Glutamatergic neuron (in vitro differentiated cells): ENCODE measurements at regions not wholly inside any gene's neighbourhood (a gene's known extent, or its start where the extent isn't known, plus 50 kb on each side); places are given as distances from the start of the nearest gene placed in this dataset.

Source experiments
- DNase-seq: peaks from one replicate; pipeline ENCODE4 v3.0.0; 2022
- H3K27ac Mint-ChIP-seq: one replicate; pipeline ENCODE4 v1.8.0; 2020; ENCODE audit warnings: mild to moderate bottlenecking, mixed read lengths, inconsistent platforms; ENCODE audit not compliant: unreplicated experiment
- H3K27me3 Mint-ChIP-seq: one replicate; pipeline ENCODE4 v1.8.0; 2020; ENCODE audit warnings: mild to moderate bottlenecking, moderate library complexity, mixed read lengths, inconsistent platforms; ENCODE audit not compliant: unreplicated experiment
- H3K36me3 Mint-ChIP-seq: one replicate; pipeline ENCODE4 v1.8.0; 2020; ENCODE audit warnings: mild to moderate bottlenecking, mixed read lengths, inconsistent platforms; ENCODE audit not compliant: unreplicated experiment
- H3K4me1 Mint-ChIP-seq: one replicate; pipeline ENCODE4 v1.8.0; 2020; ENCODE audit warnings: mild to moderate bottlenecking, low read depth, mixed read lengths, inconsistent platforms; ENCODE audit not compliant: unreplicated experiment
- H3K4me3 Mint-ChIP-seq: one replicate; pipeline ENCODE4 v1.8.0; 2020; ENCODE audit warnings: mild to moderate bottlenecking, mixed read lengths, inconsistent platforms; ENCODE audit not compliant: unreplicated experiment
- H3K9me3 Mint-ChIP-seq: one replicate; pipeline ENCODE4 v1.8.0; 2020; ENCODE audit warnings: mild to moderate bottlenecking, moderate library complexity, mixed read lengths, inconsistent platforms; ENCODE audit not compliant: unreplicated experiment
- CTCF ChIP-seq: fragments of 200-600 bp; sonication (generic); IDR thresholded peaks from one replicate; pipeline ENCODE4 v1.5.0; 2021; ENCODE audit not compliant: partially characterized antibody, unreplicated experiment

DNA sequence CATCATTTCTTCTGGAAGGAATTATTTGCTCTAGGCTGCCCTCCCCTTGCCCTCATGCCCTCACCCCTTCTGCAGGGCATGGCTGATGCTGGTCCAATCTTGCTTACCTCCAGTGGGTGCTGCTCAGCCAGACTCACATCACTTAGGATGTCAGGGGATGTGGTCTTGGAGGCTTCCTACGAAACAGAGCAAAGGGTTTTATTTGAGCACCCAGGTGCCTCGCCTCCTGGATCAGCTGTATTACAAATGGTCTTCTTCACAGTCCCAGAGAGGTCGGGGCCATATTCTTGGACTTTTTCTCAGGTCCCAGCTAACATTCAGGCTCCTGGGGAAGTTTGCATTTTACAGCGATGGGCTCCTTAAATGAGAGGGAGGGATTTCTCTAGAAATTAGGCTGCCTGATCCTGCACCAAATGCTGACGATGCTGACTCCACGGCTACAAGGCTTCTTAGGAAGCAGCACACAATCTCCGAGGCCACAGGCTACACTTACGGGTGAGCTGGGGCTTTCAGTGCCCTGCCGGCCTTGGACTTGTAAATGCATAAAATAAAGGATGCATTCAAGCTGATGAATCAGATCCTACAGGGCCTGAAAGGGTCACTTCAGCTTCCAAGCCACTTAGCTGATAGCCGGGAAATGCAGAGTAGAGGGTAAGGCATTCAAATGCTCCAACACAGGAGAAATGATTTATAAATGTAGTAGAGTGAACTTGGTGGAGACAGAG lies 159.8 kb upstream of the ECI2 start:
- Mint-ChIP-seq H3K9me3 (peaks cover 3% of the 10 kb centered on the region), H3K4me3 (no peak overlapping the region), H3K27me3 (peaks cover 2% of the 10 kb centered on the region), H3K36me3 (peaks cover 16% of the 10 kb centered on the region), H3K4me1 (no peaks in the 10 kb centered on the region), H3K27ac (no peak overlapping the region)
- TF ChIP-seq CTCF, result no peak
- no peak for DNase-seq

- peaks cover 2% of the 10 kb centered on the region for H3K27me3 Mint-ChIP-seq
- no peak overlapping the region for H3K4me3 Mint-ChIP-seq
- H3K27ac Mint-ChIP-seq, result no peak overlapping the region
- DNase-seq, result no peak
- TF ChIP-seq CTCF, result no peak
- H3K9me3 Mint-ChIP-seq, result peaks cover 3% of the 10 kb centered on the region
- H3K36me3 Mint-ChIP-seq, result peaks cover 16% of the 10 kb centered on the region
- no peaks in the 10 kb centered on the region for H3K4me1 Mint-ChIP-seq
These were observed 159.3 kb upstream of the ECI2 start for GRCh38 chr6:4294636-4295035.

DNA sequence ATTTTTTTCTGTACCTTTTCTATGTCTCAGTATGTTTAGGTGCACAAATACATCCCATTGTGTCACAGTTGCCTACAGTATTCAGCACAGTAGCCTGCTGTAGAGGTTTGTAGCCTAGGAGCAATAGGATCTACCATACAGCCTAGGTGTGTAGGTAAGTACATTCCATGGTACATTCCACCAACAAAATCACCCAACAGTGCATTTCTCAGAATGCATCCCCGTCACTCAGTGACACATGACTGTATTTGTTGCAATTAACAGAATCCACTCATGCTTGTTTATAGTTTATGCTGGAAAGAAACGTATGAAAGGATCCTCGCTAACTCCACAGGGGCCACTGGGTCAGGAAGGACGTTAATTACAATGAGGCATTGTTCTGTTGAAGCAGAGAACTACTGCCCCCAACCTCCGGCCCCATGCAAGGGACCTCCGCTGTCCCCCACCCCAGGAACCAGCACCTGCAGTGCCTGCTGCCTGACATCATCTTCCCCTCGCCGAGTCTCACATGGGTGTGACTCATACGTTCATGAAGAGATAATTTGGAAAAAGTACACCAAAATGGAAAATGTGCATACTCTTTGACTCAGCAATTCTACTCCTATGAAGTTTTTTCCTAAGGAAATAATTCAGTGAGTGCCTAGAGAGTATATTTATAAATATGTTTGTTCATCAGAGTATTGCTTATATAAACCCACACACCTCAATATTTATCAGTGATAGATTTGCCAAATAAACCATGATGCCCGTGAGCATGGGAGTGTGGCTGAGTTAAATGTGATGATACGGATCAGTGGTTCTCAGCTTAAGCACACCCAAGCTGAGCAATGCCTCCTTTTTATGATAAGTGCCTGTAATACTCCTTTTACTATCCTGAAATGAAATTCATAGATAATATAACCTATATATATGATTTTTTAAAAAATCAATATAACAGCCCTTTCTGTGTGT lies 156.4 kb upstream of the ECI2 start:
- no peaks in the 10 kb centered on the region for H3K9me3 Mint-ChIP-seq
- H3K4me3 Mint-ChIP-seq, result no peak overlapping the region
- H3K27me3 Mint-ChIP-seq, result no peaks in the 10 kb centered on the region
- DNase-seq, result no peak
- peaks cover 4% of the 10 kb centered on the region for H3K36me3 Mint-ChIP-seq
- TF ChIP-seq CTCF, result no peak
- no peak overlapping the region for H3K27ac Mint-ChIP-seq
- peaks cover 6% of the 10 kb centered on the region for H3K4me1 Mint-ChIP-seq

GRCh38 chr6:4289770-4290320 lies 154.5 kb upstream of the ECI2 start:
- no peak for TF ChIP-seq CTCF
- H3K9me3 Mint-ChIP-seq, result no peaks in the 10 kb centered on the region
- H3K36me3 Mint-ChIP-seq, result peaks cover 4% of the 10 kb centered on the region
- H3K27ac Mint-ChIP-seq, result no peak overlapping the region
- H3K4me3 Mint-ChIP-seq, result no peak overlapping the region
- peaks cover 6% of the 10 kb centered on the region for H3K4me1 Mint-ChIP-seq
- H3K27me3 Mint-ChIP-seq, result no peaks in the 10 kb centered on the region
- DNase-seq, result no peak

GRCh38 chr6:4287811-4288244 lies 152.5 kb upstream of the ECI2 start:
- peaks cover 4% of the 10 kb centered on the region for H3K27me3 Mint-ChIP-seq

More at GRCh38 chr6:4287811-4288244, 152.5 kb upstream of the ECI2 start:
- Mint-ChIP-seq H3K36me3 (peaks cover 4% of the 10 kb centered on the region), H3K9me3 (no peaks in the 10 kb centered on the region), H3K27ac (no peak overlapping the region), H3K4me1 (peaks cover 6% of the 10 kb centered on the region), H3K4me3 (no peak overlapping the region)
- no peak for TF ChIP-seq CTCF
- DNase-seq, result no peak
